Esophagus squamous epithelium (tissue), 4 donors: ENCODE measurements at regions not wholly inside any gene's neighbourhood (a gene's known extent, or its start where the extent isn't known, plus 50 kb on each side); places are given as distances from the start of the nearest gene placed in this dataset.

Source experiments
- CTCF ChIP-seq, 6 experiments: fragments of 450-650 bp in 4 of 6; fragments of 200-600 bp in 2 of 6; sonication (generic) in 2 of 6; IDR thresholded peaks; one replicate each; pipeline ENCODE4 v1.5.1; 2016 to 2019; ENCODE audit warnings: antibody characterized with exemption in 6 of 6, mild to moderate bottlenecking in 4 of 6, moderate library complexity in 4 of 6
- POLR2A ChIP-seq, 4 donors: fragments of 450-650 bp; IDR thresholded peaks; one replicate each; pipeline ENCODE4 v1.6.1; 2017; ENCODE audit warnings: antibody characterized with exemption in 4 of 4, mild to moderate bottlenecking in 4 of 4, moderate library complexity in 3 of 4

- no peak for TF ChIP-seq CTCF (IDR thresholded peaks at IDR 0.05)
- TF ChIP-seq POLR2A (IDR thresholded peaks at IDR 0.05) = no peak
These were observed 116.4 kb downstream of the MPP7 start for GRCh38 chr10:28186461-28186860.
